Amniotic stem cell (primary cell): ENCODE measurements at regions not wholly inside any gene's neighbourhood (a gene's known extent, or its start where the extent isn't known, plus 50 kb on each side); places are given as distances from the start of the nearest gene placed in this dataset.

Experiments
- DNase-seq: peaks from one replicate; lab custom pipeline; 2025; lab: John Stamatoyannopoulos, UW

- DNase-seq, result no peak
Measured at GRCh38 chr5:82335806-82336205, 57.7 kb upstream of the RPS23 start.

- peak; percentile 62 for DNase-seq
Measured at GRCh38 chr5:82334856-82335255, 56.7 kb upstream of the RPS23 start.

- DNase-seq, result no peak
Measured at GRCh38 chr5:82334085-82334692, 56.0 kb upstream of the RPS23 start.

- no peak for DNase-seq
Measured at GRCh38 chr5:82332886-82333615, 54.9 kb upstream of the RPS23 start.

- no peak for DNase-seq
Measured at GRCh38 chr5:82332064-82332855, 54.1 kb upstream of the RPS23 start.

GRCh38 chr5:82331557-82331956 is 53.4 kb upstream of the RPS23 start:
- DNase-seq, result no peak

GRCh38 chr5:82330530-82331270 is 52.5 kb upstream of the RPS23 start:
- DNase-seq, result no peak

- no peak for DNase-seq
Measured at GRCh38 chr5:82329393-82329792, 51.2 kb upstream of the RPS23 start.
